ENCODE measurements at regions not wholly inside any gene's neighbourhood (a gene's known extent, or its start where the extent isn't known, plus 50 kb on each side); places are given as distances from the start of the nearest gene placed in this dataset.

DNA sequence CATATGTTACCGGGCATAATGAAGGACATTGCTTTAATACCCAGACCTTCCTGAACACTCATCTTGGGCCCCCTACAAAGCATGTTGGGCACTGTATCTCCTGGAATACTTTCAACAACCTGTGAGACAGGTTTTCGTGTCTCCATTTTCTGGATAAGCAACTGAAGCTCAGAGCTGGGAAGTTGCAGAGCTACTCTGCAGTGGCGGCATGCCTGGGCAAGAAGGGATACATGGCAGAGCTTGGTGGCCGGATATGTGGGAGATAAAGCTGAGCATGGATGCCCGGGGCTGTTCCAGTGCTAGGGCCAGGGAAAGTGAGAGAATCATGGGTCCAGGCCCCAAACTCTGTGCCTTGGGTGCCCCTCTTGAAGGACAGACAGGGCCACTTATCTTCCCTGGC is 71.6 kb upstream of the KCND3 start:
- Mint-ChIP-seq H3K4me1 (ENCODE audit: low read depth) (no peaks in the 10 kb centered on the region), H3K27ac (no peak overlapping the region), H3K27me3 (ENCODE audit: insufficient read depth) (peaks cover 9% of the 10 kb centered on the region), H3K36me3 (ENCODE audit: low read depth) (no peaks in the 10 kb centered on the region), H3K4me3 (no peak overlapping the region), H3K9me3 (no peaks in the 10 kb centered on the region)
- no peak for DNase-seq
- TF ChIP-seq, protein P1, sequence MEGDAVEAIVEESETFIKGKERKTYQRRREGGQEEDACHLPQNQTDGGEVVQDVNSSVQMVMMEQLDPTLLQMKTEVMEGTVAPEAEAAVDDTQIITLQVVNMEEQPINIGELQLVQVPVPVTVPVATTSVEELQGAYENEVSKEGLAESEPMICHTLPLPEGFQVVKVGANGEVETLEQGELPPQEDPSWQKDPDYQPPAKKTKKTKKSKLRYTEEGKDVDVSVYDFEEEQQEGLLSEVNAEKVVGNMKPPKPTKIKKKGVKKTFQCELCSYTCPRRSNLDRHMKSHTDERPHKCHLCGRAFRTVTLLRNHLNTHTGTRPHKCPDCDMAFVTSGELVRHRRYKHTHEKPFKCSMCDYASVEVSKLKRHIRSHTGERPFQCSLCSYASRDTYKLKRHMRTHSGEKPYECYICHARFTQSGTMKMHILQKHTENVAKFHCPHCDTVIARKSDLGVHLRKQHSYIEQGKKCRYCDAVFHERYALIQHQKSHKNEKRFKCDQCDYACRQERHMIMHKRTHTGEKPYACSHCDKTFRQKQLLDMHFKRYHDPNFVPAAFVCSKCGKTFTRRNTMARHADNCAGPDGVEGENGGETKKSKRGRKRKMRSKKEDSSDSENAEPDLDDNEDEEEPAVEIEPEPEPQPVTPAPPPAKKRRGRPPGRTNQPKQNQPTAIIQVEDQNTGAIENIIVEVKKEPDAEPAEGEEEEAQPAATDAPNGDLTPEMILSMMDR (IDR thresholded peaks at IDR 0.05): no peak

GRCh38 chr1:112061901-112062320 is 72.4 kb upstream of the KCND3 start:
- no peak overlapping the region for H3K27ac Mint-ChIP-seq
- H3K27me3 Mint-ChIP-seq (ENCODE audit: insufficient read depth): peaks cover 9% of the 10 kb centered on the region
- no peaks in the 10 kb centered on the region for H3K9me3 Mint-ChIP-seq
- no peak overlapping the region for H3K4me3 Mint-ChIP-seq
- no peak for DNase-seq
- TF ChIP-seq, protein P1 (IDR thresholded peaks at IDR 0.05): no peak
- H3K36me3 Mint-ChIP-seq (ENCODE audit: low read depth): no peaks in the 10 kb centered on the region
- no peaks in the 10 kb centered on the region for H3K4me1 Mint-ChIP-seq (ENCODE audit: low read depth)

GRCh38 chr1:112063781-112064728 is 74.6 kb upstream of the KCND3 start:
- Mint-ChIP-seq H3K27ac (no peak overlapping the region), H3K36me3 (ENCODE audit: low read depth) (no peaks in the 10 kb centered on the region), H3K4me3 (no peak overlapping the region), H3K9me3 (no peaks in the 10 kb centered on the region), H3K27me3 (ENCODE audit: insufficient read depth) (peaks cover 5% of the 10 kb centered on the region), H3K4me1 (ENCODE audit: low read depth) (no peaks in the 10 kb centered on the region)
- DNase-seq: no peak
- TF ChIP-seq, protein P1 (IDR thresholded peaks at IDR 0.05): no peak

GRCh38 chr1:112067989-112068388 is 78.5 kb upstream of the KCND3 start:
- no peaks in the 10 kb centered on the region for H3K36me3 Mint-ChIP-seq (ENCODE audit: low read depth)
- no peaks in the 10 kb centered on the region for H3K4me1 Mint-ChIP-seq (ENCODE audit: low read depth)
- H3K4me3 Mint-ChIP-seq: no peak overlapping the region
- TF ChIP-seq, protein P1 (IDR thresholded peaks at IDR 0.05): no peak
- DNase-seq: no peak
- H3K9me3 Mint-ChIP-seq: 0 out of 2 replicates have a peak, but pooled peaks cover 4% of the 10 kb centered on the region
- H3K27me3 Mint-ChIP-seq (ENCODE audit: insufficient read depth): peaks cover 7% of the 10 kb centered on the region; the same call in 1 of the 2 replicates
- H3K27ac Mint-ChIP-seq: no peak overlapping the region

- TF ChIP-seq, protein P1 (IDR thresholded peaks at IDR 0.05): no peak
- H3K27me3 Mint-ChIP-seq (ENCODE audit: insufficient read depth): peaks cover 2% of the 10 kb centered on the region; the same call in 1 of the 2 replicates
- H3K36me3 Mint-ChIP-seq (ENCODE audit: low read depth): no peaks in the 10 kb centered on the region
- no peaks in the 10 kb centered on the region for H3K4me1 Mint-ChIP-seq (ENCODE audit: low read depth)
- no peak overlapping the region for H3K27ac Mint-ChIP-seq
- no peak for DNase-seq
- 0 out of 2 replicates have a peak, but pooled peaks cover 4% of the 10 kb centered on the region for H3K9me3 Mint-ChIP-seq
- no peak overlapping the region for H3K4me3 Mint-ChIP-seq
Observed at GRCh38 chr1:112070677-112071076, 81.2 kb upstream of the KCND3 start.

All from HFFc6 (cell line).